ENCODE measurements at regions not wholly inside any gene's neighbourhood (a gene's known extent, or its start where the extent isn't known, plus 50 kb on each side); places are given as distances from the start of the nearest gene placed in this dataset.

DNA sequence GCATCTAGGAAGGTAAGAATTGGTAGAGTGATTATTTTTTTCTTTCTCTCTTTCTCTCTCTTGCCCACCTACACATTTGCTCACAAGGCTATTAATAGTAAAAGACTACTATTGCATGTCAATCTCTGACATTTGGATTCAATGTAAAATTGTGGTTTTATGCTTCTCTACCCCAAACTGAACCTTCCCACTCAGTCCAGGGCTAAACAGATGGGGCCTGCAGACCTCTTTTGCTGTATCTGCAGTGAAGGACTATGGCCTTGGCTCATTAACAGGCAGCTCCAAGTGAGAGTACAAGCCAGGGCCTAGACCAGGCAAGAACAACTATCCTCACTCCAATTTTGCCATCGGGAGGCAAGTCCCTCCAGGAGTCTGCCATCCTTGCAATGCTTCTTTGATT is 68.3 kb upstream of the ARL4C start:
- H3K27me3 ChIP-seq (replicated peaks; ENCODE audit: control insufficient read depth, insufficient read depth, low read length): no peaks in the 10 kb centered on the region
- no peak overlapping the region for H3K4me3 ChIP-seq (ENCODE audit: low read depth, low read length)
- H3K27me3 Mint-ChIP-seq (ENCODE audit: insufficient read depth, unreplicated experiment): peaks cover 2% of the 10 kb centered on the region
- no peaks in the 10 kb centered on the region for H3K4me1 ChIP-seq
- TF ChIP-seq, protein P1, sequence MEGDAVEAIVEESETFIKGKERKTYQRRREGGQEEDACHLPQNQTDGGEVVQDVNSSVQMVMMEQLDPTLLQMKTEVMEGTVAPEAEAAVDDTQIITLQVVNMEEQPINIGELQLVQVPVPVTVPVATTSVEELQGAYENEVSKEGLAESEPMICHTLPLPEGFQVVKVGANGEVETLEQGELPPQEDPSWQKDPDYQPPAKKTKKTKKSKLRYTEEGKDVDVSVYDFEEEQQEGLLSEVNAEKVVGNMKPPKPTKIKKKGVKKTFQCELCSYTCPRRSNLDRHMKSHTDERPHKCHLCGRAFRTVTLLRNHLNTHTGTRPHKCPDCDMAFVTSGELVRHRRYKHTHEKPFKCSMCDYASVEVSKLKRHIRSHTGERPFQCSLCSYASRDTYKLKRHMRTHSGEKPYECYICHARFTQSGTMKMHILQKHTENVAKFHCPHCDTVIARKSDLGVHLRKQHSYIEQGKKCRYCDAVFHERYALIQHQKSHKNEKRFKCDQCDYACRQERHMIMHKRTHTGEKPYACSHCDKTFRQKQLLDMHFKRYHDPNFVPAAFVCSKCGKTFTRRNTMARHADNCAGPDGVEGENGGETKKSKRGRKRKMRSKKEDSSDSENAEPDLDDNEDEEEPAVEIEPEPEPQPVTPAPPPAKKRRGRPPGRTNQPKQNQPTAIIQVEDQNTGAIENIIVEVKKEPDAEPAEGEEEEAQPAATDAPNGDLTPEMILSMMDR (IDR thresholded peaks at IDR 0.05; ENCODE audit: insufficient read depth in 1 of 2, low read depth in 1 of 2, low read length in 1 of 2, severe bottlenecking in 1 of 2, unreplicated experiment in 1 of 2): no peak
- no peak overlapping the region for H3K4me3 Mint-ChIP-seq (ENCODE audit: unreplicated experiment)
- intact Hi-C loops (cut with micrococcal nuclease; ENCODE audit: unreplicated experiment): no loop called here
- BruUV-seq (replicated peaks): no TSS peak
- no peaks in the 10 kb centered on the region for H3K9me3 ChIP-seq
- no peak overlapping the region for H3K27ac Mint-ChIP-seq (ENCODE audit: unreplicated experiment)
- DNase-seq: no peak
- ChIA-PET POLR2A (no interaction called here), CTCF (interaction anchor here (0.6 kb wide), 1 partner anchor 606 kb away, joined by 3 read pairs; no protein-coding TSS in a partner anchor)
- H3K9me3 Mint-ChIP-seq (ENCODE audit: unreplicated experiment): peaks cover 18% of the 10 kb centered on the region
- H3K36me3 Mint-ChIP-seq (ENCODE audit: insufficient read depth, unreplicated experiment): no peaks in the 10 kb centered on the region
- no peaks in the 10 kb centered on the region for H3K4me1 Mint-ChIP-seq (ENCODE audit: low read depth, unreplicated experiment)
- H3K36me3 ChIP-seq (ENCODE audit: control insufficient read depth, insufficient read depth, low read length): no peaks in the 10 kb centered on the region

DNA sequence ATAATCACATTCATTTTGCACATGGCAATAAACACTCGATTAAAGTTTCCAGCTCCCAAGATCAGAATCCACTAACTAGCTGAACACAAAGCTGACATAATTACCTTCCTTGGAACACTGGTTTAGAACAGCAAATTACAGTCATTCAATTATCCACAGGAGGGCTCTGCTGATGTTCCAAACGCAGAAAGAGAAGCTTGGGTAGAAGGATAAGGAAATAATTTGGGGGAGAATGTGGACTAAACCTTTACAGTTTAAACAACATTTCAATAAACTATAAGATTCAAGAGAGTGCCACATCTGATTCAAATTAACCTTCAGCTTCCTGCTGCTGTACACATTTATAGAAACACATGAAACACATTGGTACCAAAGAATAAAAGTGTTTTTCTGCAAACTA is 67.8 kb upstream of the ARL4C start:
- BruUV-seq (replicated peaks): no TSS peak
- H3K4me3 ChIP-seq (ENCODE audit: low read depth, low read length): no peak overlapping the region
- Mint-ChIP-seq H3K4me1 (ENCODE audit: low read depth, unreplicated experiment) (no peaks in the 10 kb centered on the region), H3K27ac (ENCODE audit: unreplicated experiment) (no peak overlapping the region), H3K27me3 (ENCODE audit: insufficient read depth, unreplicated experiment) (peaks cover 2% of the 10 kb centered on the region), H3K9me3 (ENCODE audit: unreplicated experiment) (peaks cover 23% of the 10 kb centered on the region), H3K36me3 (ENCODE audit: insufficient read depth, unreplicated experiment) (no peaks in the 10 kb centered on the region), H3K4me3 (ENCODE audit: unreplicated experiment) (no peak overlapping the region)
- no peaks in the 10 kb centered on the region for H3K27me3 ChIP-seq (replicated peaks; ENCODE audit: control insufficient read depth, insufficient read depth, low read length)
- ChIA-PET CTCF (no interaction called here), POLR2A (no interaction called here)
- H3K4me1 ChIP-seq: no peaks in the 10 kb centered on the region
- TF ChIP-seq, protein P1 (IDR thresholded peaks at IDR 0.05; ENCODE audit: insufficient read depth in 1 of 2, low read depth in 1 of 2, low read length in 1 of 2, severe bottlenecking in 1 of 2, unreplicated experiment in 1 of 2): no peak
- no peak for DNase-seq
- H3K9me3 ChIP-seq: no peaks in the 10 kb centered on the region
- intact Hi-C loops (cut with micrococcal nuclease; ENCODE audit: unreplicated experiment): no loop called here
- no peaks in the 10 kb centered on the region for H3K36me3 ChIP-seq (ENCODE audit: control insufficient read depth, insufficient read depth, low read length)

DNA sequence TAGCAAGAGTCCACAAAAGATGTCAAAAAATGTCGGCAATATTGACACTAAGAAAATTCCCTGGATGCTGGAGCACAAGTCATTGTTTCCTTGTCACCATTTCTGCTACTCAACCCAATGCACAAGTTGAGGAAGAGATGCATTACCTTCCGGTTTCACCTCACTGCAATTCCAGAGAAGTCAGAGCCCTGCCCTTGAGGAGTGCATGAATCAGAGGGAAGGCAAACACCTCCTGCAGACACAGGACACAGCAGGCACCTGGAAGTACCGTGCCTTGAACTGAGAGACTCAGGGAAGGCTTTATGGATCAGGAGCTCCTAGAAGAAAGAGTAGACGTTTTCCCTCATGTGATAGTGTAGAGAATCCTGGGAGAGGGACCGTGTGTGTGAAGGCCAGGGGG is 62.7 kb upstream of the ARL4C start:
- Mint-ChIP-seq H3K27ac (ENCODE audit: unreplicated experiment) (no peak overlapping the region), H3K36me3 (ENCODE audit: insufficient read depth, unreplicated experiment) (no peaks in the 10 kb centered on the region), H3K4me3 (ENCODE audit: unreplicated experiment) (no peak overlapping the region), H3K4me1 (ENCODE audit: low read depth, unreplicated experiment) (no peaks in the 10 kb centered on the region), H3K9me3 (ENCODE audit: unreplicated experiment) (peaks cover 34% of the 10 kb centered on the region), H3K27me3 (ENCODE audit: insufficient read depth, unreplicated experiment) (no peaks in the 10 kb centered on the region)
- DNase-seq: no peak
- no peaks in the 10 kb centered on the region for H3K9me3 ChIP-seq
- TF ChIP-seq, protein P1 (IDR thresholded peaks at IDR 0.05; ENCODE audit: insufficient read depth in 1 of 2, low read depth in 1 of 2, low read length in 1 of 2, severe bottlenecking in 1 of 2, unreplicated experiment in 1 of 2): no peak
- H3K4me3 ChIP-seq (ENCODE audit: low read depth, low read length): no peak overlapping the region
- intact Hi-C loops (cut with micrococcal nuclease; ENCODE audit: unreplicated experiment): no loop called here
- ChIA-PET CTCF (no interaction called here), POLR2A (no interaction called here)
- no TSS peak for BruUV-seq (replicated peaks)
- H3K27me3 ChIP-seq (replicated peaks; ENCODE audit: control insufficient read depth, insufficient read depth, low read length): no peaks in the 10 kb centered on the region
- no peaks in the 10 kb centered on the region for H3K4me1 ChIP-seq
- no peaks in the 10 kb centered on the region for H3K36me3 ChIP-seq (ENCODE audit: control insufficient read depth, insufficient read depth, low read length)
